Liver (tissue), 8 donors: ENCODE measurements at regions not wholly inside any gene's neighbourhood (a gene's known extent, or its start where the extent isn't known, plus 50 kb on each side); places are given as distances from the start of the nearest gene placed in this dataset.
"Not testable (repeated sequence)": the region's sequence is repeated elsewhere in the genome, so short reads cannot be mapped to it uniquely, and the experiment has no call there.

Experiments used
- DNase-seq: peaks from one replicate; pipeline ENCODE4 v3.0.0-alpha.2; 2017; ENCODE audit warnings: low spot score
- H3K27ac ChIP-seq, 2 donors: one replicate each; pipeline ENCODE4 v1.7.0; 2013; ENCODE audit warnings: inconsistent platforms in 2 of 2, low read length in 2 of 2, control low read depth in 1 of 2, low read depth in 1 of 2, mild to moderate bottlenecking in 1 of 2
- H3K27me3 ChIP-seq, 4 donors: one replicate each; pipeline versions ENCODE4 v1.6.1 to v1.7.0; 2013; ENCODE audit warnings: low read length in 3 of 4, inconsistent platforms in 1 of 4, mild to moderate bottlenecking in 1 of 4, moderate library complexity in 1 of 4; ENCODE audit not compliant: control insufficient read depth in 4 of 4, insufficient read depth in 4 of 4
- H3K36me3 ChIP-seq, 4 donors: one replicate each; pipeline versions ENCODE4 v1.6.1 to v1.7.0; 2013; ENCODE audit warnings: low read length in 3 of 4, mild to moderate bottlenecking in 3 of 4, low read depth in 1 of 4, moderate library complexity in 1 of 4; ENCODE audit not compliant: control insufficient read depth in 4 of 4, insufficient read depth in 3 of 4
- H3K4me1 ChIP-seq, 4 donors: one replicate each; pipeline versions ENCODE4 v1.6.1 to v1.7.0; 2013; ENCODE audit warnings: low read length in 3 of 4, mild to moderate bottlenecking in 3 of 4, moderate library complexity in 1 of 4; ENCODE audit not compliant: control insufficient read depth in 4 of 4, insufficient read depth in 4 of 4
- H3K4me3 ChIP-seq, 3 donors: one replicate each; pipeline versions ENCODE4 v1.6.1 to v1.7.0; 2013; ENCODE audit warnings: low read length in 3 of 3, control low read depth in 1 of 3, low read depth in 1 of 3, mild to moderate bottlenecking in 1 of 3
- H3K9ac ChIP-seq, 2 donors: one replicate each; pipeline ENCODE4 v1.7.0; 2013; ENCODE audit warnings: low read length in 2 of 2, mild to moderate bottlenecking in 2 of 2, moderate library complexity in 2 of 2, control low read depth in 1 of 2, low read depth in 1 of 2
- H3K9me3 ChIP-seq, 4 donors: one replicate each; pipeline versions ENCODE4 v1.6.1 to v1.7.0; 2013; ENCODE audit warnings: low read length in 3 of 4; ENCODE audit not compliant: control insufficient read depth in 4 of 4
- ATF3 ChIP-seq: IDR thresholded peaks from 2 replicates; pipeline ENCODE4 v1.6.1; 2016; ENCODE audit warnings: antibody characterized with exemption
- CTCF ChIP-seq: fragments of 150-350 bp; IDR thresholded peaks from 2 replicates; pipeline ENCODE4 v1.5.1; 2017; ENCODE audit warnings: improper control_type of control experiment, low read depth, low read length; ENCODE audit not compliant: missing input control
- EGR1 ChIP-seq, 2 donors: IDR thresholded peaks; 2 replicates each; pipeline ENCODE4 v1.6.1; 2016 to 2018; ENCODE audit warnings: antibody characterized with exemption in 2 of 2, low read depth in 2 of 2
- FOXA1 ChIP-seq: IDR thresholded peaks from 2 replicates; pipeline ENCODE4 v1.6.1; 2016; ENCODE audit warnings: antibody characterized with exemption
- FOXA2 ChIP-seq: IDR thresholded peaks from 2 replicates; pipeline ENCODE4 v1.6.1; 2016; ENCODE audit warnings: antibody characterized with exemption
- GABPA ChIP-seq, 2 donors: IDR thresholded peaks in 1 of 2; conservative IDR thresholded peaks in 1 of 2; 2 replicates each; pipeline ENCODE4 v1.6.1; 2016; ENCODE audit warnings: antibody characterized with exemption in 2 of 2, mild to moderate bottlenecking in 1 of 2, moderate library complexity in 1 of 2
- HNF4A ChIP-seq, 2 donors: conservative IDR thresholded peaks; 2 replicates each; pipeline ENCODE4 v1.6.1; 2016; ENCODE audit warnings: antibody characterized with exemption in 2 of 2, mild to moderate bottlenecking in 2 of 2
- HNF4G ChIP-seq: IDR thresholded peaks from 2 replicates; pipeline ENCODE4 v1.6.1; 2016; ENCODE audit warnings: antibody characterized with exemption
- JUND ChIP-seq, 2 donors: IDR thresholded peaks; 2 replicates each; pipeline ENCODE4 v1.6.1; 2016; ENCODE audit warnings: antibody characterized with exemption in 2 of 2
- MAX ChIP-seq: IDR thresholded peaks from 2 replicates; pipeline ENCODE4 v1.6.1; 2016; ENCODE audit warnings: antibody characterized with exemption
- NR2F2 ChIP-seq: IDR thresholded peaks from 2 replicates; pipeline ENCODE4 v1.6.1; 2016; ENCODE audit warnings: antibody characterized with exemption
- RAD21 ChIP-seq, 2 donors: IDR thresholded peaks; 2 replicates each; pipeline ENCODE4 v1.6.1; 2016; ENCODE audit warnings: antibody characterized with exemption in 2 of 2, mild to moderate bottlenecking in 2 of 2
- REST ChIP-seq: IDR thresholded peaks from 2 replicates; pipeline ENCODE4 v1.6.1; 2016; ENCODE audit warnings: antibody characterized with exemption, mild to moderate bottlenecking
- RXRA ChIP-seq, 2 donors: IDR thresholded peaks; 2 replicates each; pipeline ENCODE4 v1.6.1; 2017 to 2018; ENCODE audit warnings: antibody characterized with exemption in 2 of 2, mild to moderate bottlenecking in 1 of 2
- SP1 ChIP-seq: IDR thresholded peaks from 2 replicates; pipeline ENCODE4 v1.6.1; 2018; ENCODE audit warnings: antibody characterized with exemption, mild to moderate bottlenecking
- TAF1 ChIP-seq: conservative IDR thresholded peaks from 2 replicates; pipeline ENCODE4 v1.6.1; 2016; ENCODE audit warnings: antibody characterized with exemption, mild to moderate bottlenecking
- YY1 ChIP-seq: IDR thresholded peaks from 2 replicates; pipeline ENCODE4 v1.6.1; 2016; ENCODE audit warnings: antibody characterized with exemption, mild to moderate bottlenecking
- ZBTB33 ChIP-seq: IDR thresholded peaks from 2 replicates; pipeline ENCODE4 v1.6.1; 2016; ENCODE audit warnings: antibody characterized with exemption
- WGBS: extraction: QIAGEN DNeasy Blood & Tissue Kit; methylation state at CpG from one replicate; pipeline ENCODE4 v1.1.7; 2013; 5-methylcytosine and 5-hydroxymethylcytosine counted together
- donor health status: healthy.
- donor health status: healthy.
- donor health status: healthy.
- donor health status: healthy.
- donor health status: healthy.

- Histone ChIP-seq H3K36me3 (no peaks in the 10 kb centered on the region), H3K9ac (no peak overlapping the region), H3K4me1 (no peaks in the 10 kb centered on the region), H3K27me3 (no peaks in the 10 kb centered on the region), H3K27ac (no peak overlapping the region), H3K9me3 (no peaks in the 10 kb centered on the region), H3K4me3 (no peak overlapping the region)
- no peak for TF ChIP-seq RXRA (IDR thresholded peaks at IDR 0.05)
- TF ChIP-seq HNF4G, result no peak
- DNase-seq, result no peak
Measured at GRCh38 chr4:31741326-31741725, 1021.2 kb downstream of the PCDH7 start.

GRCh38 chr4:31748382-31748781 lies 1028.2 kb downstream of the PCDH7 start:
- H3K36me3 ChIP-seq, result no peaks in the 10 kb centered on the region
- TF ChIP-seq RXRA (IDR thresholded peaks at IDR 0.05) (no peak), RAD21 (IDR thresholded peaks at IDR 0.05) (no peak), FOXA2 (no peak), EGR1 (IDR thresholded peaks at IDR 0.05; ENCODE audit: low read depth in 2 of 2) (no peak), MAX (no peak), CTCF (no peak), NR2F2 (no peak), GABPA (IDR thresholded peaks at IDR 0.05 in 1 of 2, conservative IDR thresholded peaks at IDR 0.05 in 1 of 2) (no peak), FOXA1 (no peak), SP1 (no peak), YY1 (no peak), REST (no peak), JUND (IDR thresholded peaks at IDR 0.05) (no peak), HNF4A (conservative IDR thresholded peaks at IDR 0.05) (no peak), HNF4G (no peak), ZBTB33 (no peak), TAF1 (no peak), ATF3 (no peak)
- no peak overlapping the region for H3K9ac ChIP-seq
- WGBS, result 75% methylated on average over 3 of the region's 3 CpGs
- H3K27ac ChIP-seq, result no peak overlapping the region
- no peaks in the 10 kb centered on the region for H3K4me1 ChIP-seq
- no peak for DNase-seq
- no peak overlapping the region for H3K4me3 ChIP-seq
- no peaks in the 10 kb centered on the region for H3K27me3 ChIP-seq
- H3K9me3 ChIP-seq, result no peaks in the 10 kb centered on the region

GRCh38 chr4:31750581-31750980 lies 1030.4 kb downstream of the PCDH7 start:
- 82% methylated on average over 2 of the region's 2 CpGs for WGBS
- not testable (repeated sequence) for H3K9ac ChIP-seq, H3K9me3 ChIP-seq, H3K27me3 ChIP-seq, H3K36me3 ChIP-seq, DNase-seq, H3K27ac ChIP-seq, H3K4me3 ChIP-seq, H3K4me1 ChIP-seq
